DMS153 (cell line): ENCODE measurements at regions not wholly inside any gene's neighbourhood (a gene's known extent, or its start where the extent isn't known, plus 50 kb on each side); places are given as distances from the start of the nearest gene placed in this dataset.
"Not testable (repeated sequence)": the region's sequence is repeated elsewhere in the genome, so short reads cannot be mapped to it uniquely, and the experiment has no call there.

Experiments
- DNase-seq: peaks from one replicate; lab custom pipeline; 2025; lab: John Stamatoyannopoulos, UW

GRCh38 chr2:186381573-186381972, 104.5 kb upstream of the ZC3H15 start:
- DNase-seq: no peak

DNA sequence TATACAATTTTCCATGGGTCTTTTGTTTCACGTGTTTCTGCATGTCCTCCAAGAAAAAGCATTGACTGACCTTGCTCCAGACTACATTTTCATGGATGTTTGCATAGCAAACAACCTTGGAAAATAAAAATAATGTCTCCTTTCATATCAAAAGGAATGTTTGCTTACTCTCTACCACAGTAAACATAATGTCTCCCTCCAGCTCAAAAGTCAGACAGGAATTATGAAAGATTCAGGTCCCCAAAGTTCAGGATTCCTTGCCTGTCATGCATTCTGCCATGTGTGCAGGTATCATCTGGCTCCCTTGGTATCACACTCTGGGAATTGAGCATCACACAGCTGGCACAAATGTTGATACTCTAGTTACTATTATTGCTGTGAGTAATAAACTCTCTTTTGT, 103.1 kb upstream of the ZC3H15 start:
- no peak for DNase-seq

DNA sequence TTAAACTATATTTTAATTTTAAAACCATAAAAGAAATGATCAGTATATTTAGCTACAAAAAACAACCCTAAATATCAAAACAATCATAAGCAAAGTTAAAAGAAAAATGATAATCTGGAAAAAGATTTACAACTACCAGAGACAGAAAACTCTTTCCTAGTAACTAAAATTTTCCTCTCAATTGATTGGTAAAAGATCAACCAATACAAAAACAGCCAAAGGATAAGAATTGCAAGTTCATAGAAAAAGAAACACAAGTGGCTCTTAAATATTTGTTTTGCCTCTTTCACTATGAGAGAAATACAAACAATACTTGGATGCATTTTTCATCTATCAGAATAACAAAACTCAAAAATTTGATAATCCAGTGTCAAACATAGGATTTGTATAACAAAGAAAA, 101.8 kb upstream of the ZC3H15 start:
- no peak for DNase-seq

DNA sequence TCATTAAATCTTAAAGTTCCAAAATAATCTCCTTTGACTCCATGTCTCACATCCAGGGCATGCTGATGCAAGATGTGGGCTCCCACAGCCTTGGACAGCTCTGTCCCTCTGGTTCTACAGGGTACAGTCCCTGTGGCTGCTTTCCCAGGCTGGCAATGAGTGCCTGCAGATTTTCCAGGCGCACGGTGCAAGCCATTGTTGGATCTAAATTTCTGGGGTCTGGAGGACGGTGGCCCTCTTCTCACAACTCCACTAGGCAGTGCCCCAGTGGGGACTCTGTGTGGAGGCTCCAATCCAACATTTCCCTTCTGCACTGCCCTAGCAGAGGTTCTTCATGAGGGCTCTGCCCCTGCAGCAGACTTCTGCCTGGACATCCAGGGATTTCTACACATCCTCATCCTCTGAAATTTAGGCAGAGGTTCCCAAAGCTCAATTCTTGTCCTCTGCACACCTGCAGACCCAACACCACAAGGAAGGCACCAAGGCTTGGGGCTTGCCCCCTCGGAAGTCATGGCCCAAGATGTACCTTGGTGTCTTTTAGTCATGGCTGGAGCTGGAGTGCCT, 100.3 kb upstream of the ZC3H15 start:
- DNase-seq: not testable (repeated sequence)

DNA sequence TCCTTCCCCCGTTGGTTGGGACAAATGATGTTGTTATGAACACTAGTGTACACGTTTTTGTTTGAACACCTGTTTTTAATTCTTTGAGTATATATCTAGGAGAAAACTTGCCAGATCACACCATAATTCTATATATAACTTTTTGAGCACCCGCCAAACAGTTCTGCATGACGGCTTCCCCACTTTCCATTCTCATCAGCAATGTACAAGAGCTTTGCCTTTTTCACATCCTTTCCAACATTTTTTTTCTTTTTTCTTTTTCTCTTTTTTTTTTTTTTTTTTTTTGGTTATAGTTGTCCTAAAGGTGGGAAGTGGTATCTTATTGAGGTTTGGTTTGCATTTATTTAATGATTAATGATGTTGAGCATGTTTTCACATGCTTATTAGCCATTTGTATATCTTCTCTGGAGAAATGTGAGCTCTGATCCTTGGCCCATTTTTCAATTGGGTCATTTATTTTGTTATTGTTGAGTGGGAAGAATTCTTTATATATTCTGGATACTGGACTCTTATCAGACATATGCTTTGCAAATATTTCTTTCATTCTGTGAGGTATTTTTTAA, 86.9 kb upstream of the ZC3H15 start:
- DNase-seq: no peak

DNA sequence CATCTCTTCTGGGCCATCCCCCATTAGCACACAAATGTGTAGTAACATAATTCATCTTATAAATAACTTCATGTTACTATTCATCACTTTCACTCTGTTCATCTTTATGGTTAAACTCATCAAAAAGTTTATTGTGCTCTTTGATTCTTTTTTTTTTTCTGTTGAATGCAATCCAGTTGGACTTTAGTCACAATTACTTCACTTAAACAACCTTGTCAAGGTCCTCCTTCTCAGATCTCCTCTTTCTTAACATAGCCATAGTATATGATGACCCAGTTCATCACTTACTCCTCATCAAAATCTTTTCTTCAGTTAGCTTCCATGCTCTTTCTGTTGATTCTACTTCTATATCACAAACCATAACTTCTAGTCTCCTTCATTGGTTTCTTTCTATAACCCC, 80.2 kb upstream of the ZC3H15 start:
- DNase-seq: no peak

DNA sequence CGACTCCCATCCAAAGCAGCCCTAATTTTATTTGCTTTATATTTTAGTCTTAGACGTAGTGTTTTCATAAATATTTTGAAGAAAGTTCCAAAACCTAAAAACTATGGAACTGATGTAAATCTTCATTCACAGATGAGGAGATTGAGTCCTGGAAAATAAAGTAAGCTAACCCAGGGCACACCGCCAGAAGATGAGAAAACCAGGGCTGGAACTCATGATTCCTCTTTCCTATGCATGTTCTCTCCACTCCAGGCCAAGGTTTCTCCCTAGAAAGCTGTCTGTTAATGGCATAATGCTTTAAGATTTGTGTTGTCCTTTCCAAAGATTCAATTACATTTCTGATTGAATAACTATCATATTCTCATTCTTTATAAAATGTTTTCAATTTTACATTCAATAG, 78.4 kb upstream of the ZC3H15 start:
- no peak for DNase-seq

- no peak for DNase-seq
These were observed 75.3 kb upstream of the ZC3H15 start for GRCh38 chr2:186410802-186411201.

- no peak for DNase-seq
These were observed 63.8 kb upstream of the ZC3H15 start for GRCh38 chr2:186422226-186422625.

DNA sequence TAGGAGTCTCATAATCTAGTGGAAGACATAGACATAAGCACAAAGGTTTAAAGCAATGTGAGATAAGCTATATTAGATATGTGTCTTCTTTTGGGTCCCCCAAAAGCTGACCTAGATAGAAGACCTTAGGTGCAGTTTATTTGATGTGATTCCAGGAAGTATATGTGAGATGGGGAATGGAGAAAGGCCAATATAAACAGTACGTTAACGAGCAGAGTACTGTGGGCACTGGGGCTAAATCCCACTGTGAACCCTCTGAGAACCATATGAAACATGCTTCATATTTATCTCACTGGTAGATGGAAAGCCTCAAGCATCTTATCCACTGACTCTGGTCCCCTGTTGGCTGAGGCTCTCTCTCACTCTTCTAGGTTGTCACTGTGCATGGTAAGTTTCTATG, 62.6 kb upstream of the ZC3H15 start:
- no peak for DNase-seq

- DNase-seq: no peak
These were observed 61.8 kb upstream of the ZC3H15 start for GRCh38 chr2:186424265-186424664.

DNA sequence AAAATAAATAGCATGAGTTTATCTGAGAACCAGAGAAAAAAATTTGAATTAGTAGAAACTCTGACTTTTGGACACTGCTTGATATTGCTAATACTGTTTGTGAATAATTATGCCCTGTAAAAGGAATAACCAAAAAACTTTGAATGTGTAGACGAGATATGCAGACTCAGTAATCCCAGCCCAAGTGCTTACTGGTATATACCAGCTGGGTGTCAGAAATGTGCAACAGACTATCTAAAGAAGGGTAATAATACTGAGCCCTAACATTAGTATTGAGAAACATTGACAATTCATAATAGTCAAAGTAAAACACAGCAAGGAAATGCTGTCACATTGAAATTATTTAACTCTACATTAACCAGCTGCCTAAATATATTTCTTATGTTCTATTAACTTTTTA, 60.5 kb upstream of the ZC3H15 start:
- DNase-seq: no peak

- no peak for DNase-seq
These were observed 59.7 kb upstream of the ZC3H15 start for GRCh38 chr2:186426153-186427016.

GRCh38 chr2:186427017-186427350, 59.1 kb upstream of the ZC3H15 start:
- not testable (repeated sequence) for DNase-seq

- DNase-seq: no peak
These were observed 58.1 kb upstream of the ZC3H15 start for GRCh38 chr2:186427970-186428369.

GRCh38 chr2:186429104-186429503, 57.0 kb upstream of the ZC3H15 start:
- DNase-seq: no peak

GRCh38 chr2:186431306-186431705, 54.8 kb upstream of the ZC3H15 start:
- no peak for DNase-seq

GRCh38 chr2:186433040-186433439, 53.0 kb upstream of the ZC3H15 start:
- no peak for DNase-seq

DNA sequence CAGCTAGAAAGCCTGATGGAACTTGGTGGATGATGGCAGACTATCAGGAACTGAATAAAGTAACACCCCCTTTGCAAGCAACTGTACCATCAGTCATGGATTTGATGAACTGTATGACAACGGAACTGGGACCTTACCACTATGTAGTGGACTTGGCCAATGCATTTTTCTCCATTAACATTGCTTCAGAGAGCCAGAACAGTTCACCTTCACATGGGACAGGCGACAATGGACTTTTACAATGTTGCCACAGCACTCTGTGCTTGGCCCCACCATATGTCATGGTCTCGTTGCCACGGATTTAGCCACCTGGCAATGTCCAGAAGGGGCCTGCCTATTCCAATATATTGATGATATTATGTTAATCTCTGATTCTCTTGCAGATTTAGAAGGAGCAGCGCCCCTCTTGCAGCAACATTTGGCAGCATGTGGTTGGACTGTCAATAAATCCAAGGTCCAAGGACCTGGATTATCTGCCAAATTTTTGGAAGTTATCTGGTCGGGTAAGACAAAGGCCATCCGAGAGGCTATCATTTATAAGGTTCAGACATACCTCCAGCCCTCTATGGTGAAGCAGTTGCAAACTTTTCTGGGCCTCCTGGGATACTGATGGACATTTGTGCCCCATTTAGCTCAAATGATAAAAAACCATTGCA, 52.2 kb upstream of the ZC3H15 start:
- DNase-seq: no peak
